ENCODE measurements at regions not wholly inside any gene's neighbourhood (a gene's known extent, or its start where the extent isn't known, plus 50 kb on each side); places are given as distances from the start of the nearest gene placed in this dataset.

- H3K36me3 ChIP-seq, result no peaks in the 10 kb centered on the region
- H3K9me3 ChIP-seq, result no peaks in the 10 kb centered on the region
- no peaks in the 10 kb centered on the region for H3K4me1 ChIP-seq
- intact Hi-C loops (cut with DNase I; ENCODE audit: low total_unique reads), result no loop called here
- H3K27ac ChIP-seq, result no peak overlapping the region
- no peak for DNase-seq
- H3K4me3 ChIP-seq, result no peak overlapping the region
- no peaks in the 10 kb centered on the region for H3K27me3 ChIP-seq (replicated peaks in 1 of 7)
- TF ChIP-seq POLR2AphosphoS5 (IDR thresholded peaks at IDR 0.05) (no peak), POLR2A (IDR thresholded peaks at IDR 0.05) (no peak), CTCF (IDR thresholded peaks at IDR 0.05 in 8 of 11, conservative IDR thresholded peaks at IDR 0.05 in 3 of 11) (no peak)
Measured at GRCh38 chr1:188050250-188050649, 1221.5 kb downstream of the PLA2G4A start.

- Histone ChIP-seq H3K9me3 (peaks cover 0 to 20% (median 0%) of the 10 kb centered on the region in 8 donors), H3K27me3 (replicated peaks in 1 of 7) (no peaks in the 10 kb centered on the region), H3K27ac (no peak overlapping the region), H3K36me3 (no peaks in the 10 kb centered on the region), H3K4me3 (no peak overlapping the region), H3K4me1 (no peaks in the 10 kb centered on the region)
- intact Hi-C loops (cut with DNase I; ENCODE audit: low total_unique reads), result no loop called here
- DNase-seq, result no peak
- TF ChIP-seq POLR2AphosphoS5 (IDR thresholded peaks at IDR 0.05) (no peak), CTCF (IDR thresholded peaks at IDR 0.05 in 8 of 11, conservative IDR thresholded peaks at IDR 0.05 in 3 of 11) (no peak), POLR2A (IDR thresholded peaks at IDR 0.05) (no peak)
- 59 to 80% (median 72%) methylated on average over 7 of the region's 7 CpGs for WGBS, 5 donors
Measured at GRCh38 chr1:188056011-188056410, 1227.3 kb downstream of the PLA2G4A start.

DNA sequence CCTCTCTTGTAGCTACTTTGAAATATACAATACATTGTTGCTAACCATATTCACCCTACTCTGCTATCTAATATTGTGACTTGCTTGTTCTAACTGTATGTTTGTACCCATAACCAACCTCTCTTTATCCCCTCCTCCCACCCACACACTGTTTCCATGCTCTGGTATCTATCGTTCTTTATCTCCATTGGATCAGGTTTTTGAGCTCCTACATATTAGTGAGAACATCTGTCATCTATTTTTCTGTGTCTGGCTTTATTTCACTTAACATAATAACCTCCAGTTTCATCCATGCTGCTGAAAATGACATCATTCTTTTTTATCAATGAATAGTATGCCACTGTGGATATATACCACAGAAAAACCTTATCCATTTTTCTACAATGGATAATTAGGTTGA lies 1230.1 kb downstream of the PLA2G4A start:
- intact Hi-C loops (cut with DNase I; ENCODE audit: low total_unique reads), result no loop called here
- WGBS, 5 donors, result 59 to 91% (median 74%) methylated on average over 1 of the region's 1 CpG
- no peak overlapping the region for H3K4me3 ChIP-seq
- H3K9me3 ChIP-seq, result peaks cover 0 to 24% (median 0%) of the 10 kb centered on the region in 8 donors
- H3K36me3 ChIP-seq, result no peaks in the 10 kb centered on the region
- TF ChIP-seq POLR2A (IDR thresholded peaks at IDR 0.05), result no peak
- no peak for TF ChIP-seq POLR2AphosphoS5 (IDR thresholded peaks at IDR 0.05)
- TF ChIP-seq CTCF (IDR thresholded peaks at IDR 0.05 in 8 of 11, conservative IDR thresholded peaks at IDR 0.05 in 3 of 11), result no peak
- H3K27me3 ChIP-seq (replicated peaks in 1 of 7), result no peaks in the 10 kb centered on the region
- no peak for DNase-seq
- no peak overlapping the region for H3K27ac ChIP-seq
- no peaks in the 10 kb centered on the region for H3K4me1 ChIP-seq

- intact Hi-C loops (cut with DNase I; ENCODE audit: low total_unique reads), result no loop called here
- no peak overlapping the region for H3K27ac ChIP-seq
Measured at GRCh38 chr1:188061881-188062280, 1233.1 kb downstream of the PLA2G4A start.

GRCh38 chr1:188062456-188062855 lies 1233.7 kb downstream of the PLA2G4A start:
- no peak overlapping the region for H3K27ac ChIP-seq
- 64 to 76% (median 73%) methylated on average over 1 of the region's 1 CpG for WGBS, 5 donors
- H3K4me3 ChIP-seq, result no peak overlapping the region
- H3K27me3 ChIP-seq (replicated peaks in 1 of 7), result no peaks in the 10 kb centered on the region
- intact Hi-C loops (cut with DNase I; ENCODE audit: low total_unique reads), result no loop called here
- TF ChIP-seq POLR2AphosphoS5 (IDR thresholded peaks at IDR 0.05) (no peak), CTCF (IDR thresholded peaks at IDR 0.05 in 8 of 11, conservative IDR thresholded peaks at IDR 0.05 in 3 of 11) (no peak), POLR2A (IDR thresholded peaks at IDR 0.05) (no peak)
- peaks cover 0 to 50% (median 6%) of the 10 kb centered on the region in 8 donors for H3K9me3 ChIP-seq
- no peaks in the 10 kb centered on the region for H3K4me1 ChIP-seq
- DNase-seq, result no peak
- no peaks in the 10 kb centered on the region for H3K36me3 ChIP-seq

More at GRCh38 chr1:188061881-188062280, 1233.1 kb downstream of the PLA2G4A start:
- no peak for TF ChIP-seq POLR2AphosphoS5 (IDR thresholded peaks at IDR 0.05)
- Histone ChIP-seq H3K4me1 (no peaks in the 10 kb centered on the region), H3K4me3 (no peak overlapping the region), H3K27me3 (replicated peaks in 1 of 7) (no peaks in the 10 kb centered on the region), H3K36me3 (no peaks in the 10 kb centered on the region), H3K9me3 (peaks cover 0 to 45% (median 6%) of the 10 kb centered on the region in 8 donors)
- DNase-seq, result no peak
